ENCODE measurements at regions not wholly inside any gene's neighbourhood (a gene's known extent, or its start where the extent isn't known, plus 50 kb on each side); places are given as distances from the start of the nearest gene placed in this dataset.

DNA sequence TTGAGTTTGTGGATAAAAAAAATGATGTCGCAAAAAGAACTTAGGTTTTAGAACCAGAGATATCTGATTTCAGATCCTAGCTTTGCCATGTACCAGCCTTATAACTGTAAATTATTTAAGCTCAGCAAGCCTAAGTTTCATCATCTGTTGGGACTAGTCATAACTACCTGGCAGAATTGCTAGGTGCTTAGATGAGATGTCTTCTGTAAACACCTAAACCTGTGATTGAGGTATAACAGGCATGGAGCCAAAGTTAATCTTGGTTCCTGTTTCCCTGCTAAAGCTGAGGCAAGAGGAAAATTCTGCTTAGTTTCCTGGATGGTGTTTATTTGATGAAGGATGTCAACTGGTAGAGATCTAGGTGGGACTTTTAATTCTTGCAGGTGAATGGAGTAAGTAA, 331.3 kb upstream of the RBMS3 start (continued):
- TF ChIP-seq CBX8 (IDR thresholded peaks at IDR 0.05; ENCODE audit: borderline replicate concordance, low read depth, low read length): no peak
- TF ChIP-seq NANOG (IDR thresholded peaks at IDR 0.05; ENCODE audit: insufficient read depth, low read depth, low read length, poor library complexity, severe bottlenecking): no peak
- TF ChIP-seq ASH2L (IDR thresholded peaks at IDR 0.05; ENCODE audit: low read length): no peak

Data from H1 (cell line).